HCT116 (cell line): ENCODE measurements at regions not wholly inside any gene's neighbourhood (a gene's known extent, or its start where the extent isn't known, plus 50 kb on each side); places are given as distances from the start of the nearest gene placed in this dataset.

Experiments
- ATAC-seq: fragments of 200-7000 bp; cut with Tn5 transposase; 2 replicates; pipeline ENCODE4 v1.9.1; 2020; ENCODE audit warnings: mild to moderate bottlenecking, moderate library complexity
- BruUV-seq: library from RNA; stranded (reverse); fragments of 400-500 nt; replicated peaks from 2 replicates; lab custom pipeline; 2021; lab: Mats Ljungman, UMichigan
- CTCF ChIA-PET: fragments of 300-600 bp; sonication (Branson Sonifier 250); formaldehyde crosslinking; loops from one replicate; lab custom pipeline; 2021; ENCODE audit warnings: antibody characterized with exemption; lab: Charles Lee
- POLR2A ChIA-PET: fragments of 300-600, 350-600 bp; sonication (Branson Sonifier 250); formaldehyde crosslinking; loops from one replicate; lab custom pipeline; 2021; ENCODE audit warnings: antibody characterized with exemption; lab: Charles Lee
- RAD21 ChIA-PET, 2 experiments: fragments of 300-600 bp; sonication (Branson Sonifier 250); formaldehyde crosslinking; loops; one replicate each; lab custom pipeline; 2023; ENCODE audit warnings: low total read pairs in 2 of 2; ENCODE audit not compliant: uncharacterized antibody in 2 of 2, unreplicated experiment in 2 of 2, low non-redundant PET in 1 of 2; lab: Charles Lee
- DNase-seq: peaks from one replicate; pipeline ENCODE4 v3.0.0-alpha.2; 2010; ENCODE audit warnings: low read depth, low spot score
- H2AFZ ChIP-seq: fragments of 200-600 bp; shearing (Covaris generic), sonication (generic); 2 replicates; pipeline ENCODE4 v1.6.1; 2017; ENCODE audit warnings: low read depth, mixed run types, mixed read lengths, antibody characterized with exemption, low read length; ENCODE audit not compliant: poor library complexity, severe bottlenecking
- H3K27ac ChIP-seq: 2 replicates; pipeline ENCODE4 v1.5.1; 2012; ENCODE audit warnings: low read depth, low read length
- H3K27me3 ChIP-seq: fragments of 200-600 bp; sonication (generic); 2 replicates; pipeline ENCODE4 v1.6.1; 2016; ENCODE audit warnings: mixed run types, low read length, mixed read lengths; ENCODE audit not compliant: insufficient read depth
- H3K36me3 ChIP-seq, 2 experiments: fragments of 200-500 bp in 1 of 2; fragments of 200-600 bp in 1 of 2; sonication (Bioruptor generic) in 1 of 2; sonication (generic) in 1 of 2; 2 replicates each; pipeline versions ENCODE4 v1.5.1 to v1.6.1; 2014 to 2016; ENCODE audit warnings: low read length in 2 of 2, inconsistent platforms in 1 of 2, mixed read lengths in 1 of 2, mixed run types in 1 of 2; ENCODE audit not compliant: insufficient read depth in 2 of 2, control insufficient read depth in 1 of 2
- H3K4me1 ChIP-seq, 2 experiments: fragments of 200-600 bp in 1 of 2; sonication (generic) in 1 of 2; 2 replicates each; pipeline versions ENCODE4 v1.5.1 to v1.6.1; 2012 to 2017; ENCODE audit warnings: low read length in 2 of 2, inconsistent platforms in 1 of 2, mild to moderate bottlenecking in 1 of 2, mixed read lengths in 1 of 2, mixed run types in 1 of 2, moderate library complexity in 1 of 2; ENCODE audit not compliant: insufficient read depth in 2 of 2, control insufficient read depth in 1 of 2
- H3K4me2 ChIP-seq: fragments of 200-600 bp; sonication (generic); 2 replicates; pipeline ENCODE4 v1.6.1; 2017; ENCODE audit warnings: mixed run types, low read length, mixed read lengths
- H3K4me3 ChIP-seq, 2 experiments: fragments of 200-600 bp in 1 of 2; sonication (generic) in 1 of 2; replicated peaks in 1 of 2; 2 replicates each; pipeline ENCODE4 v1.5.1; 2011 to 2016; ENCODE audit warnings: low read length in 2 of 2, control low read depth in 1 of 2, low read depth in 1 of 2, mild to moderate bottlenecking in 1 of 2, mixed read lengths in 1 of 2, mixed run types in 1 of 2
- H3K79me2 ChIP-seq: fragments of 200-600 bp; sonication (generic); 2 replicates; pipeline ENCODE4 v1.6.1; 2017; ENCODE audit warnings: mild to moderate bottlenecking, mixed run types, low read length, moderate library complexity, mixed read lengths; ENCODE audit not compliant: insufficient read depth
- H3K9ac ChIP-seq: fragments of 200-600 bp; sonication (generic); 2 replicates; pipeline ENCODE4 v1.6.1; 2016; ENCODE audit warnings: low read length, mixed read lengths
- H3K9me2 ChIP-seq: fragments of 200-600 bp; sonication (generic), shearing (Covaris generic); 2 replicates; pipeline ENCODE4 v1.6.1; 2017; ENCODE audit warnings: mixed run types, mild to moderate bottlenecking, moderate library complexity; ENCODE audit not compliant: insufficient read depth
- H3K9me3 ChIP-seq, 2 experiments: fragments of 200-500 bp in 1 of 2; fragments of 200-600 bp in 1 of 2; sonication (Bioruptor generic) in 1 of 2; sonication (generic) in 1 of 2; 2 replicates each; pipeline ENCODE4 v1.6.1; 2014 to 2017; ENCODE audit warnings: low read length in 2 of 2, mixed read lengths in 2 of 2, inconsistent platforms in 1 of 2, low read depth in 1 of 2, mild to moderate bottlenecking in 1 of 2, mixed run types in 1 of 2, moderate library complexity in 1 of 2; ENCODE audit not compliant: control insufficient read depth in 1 of 2, insufficient read depth in 1 of 2
- H4K20me1 ChIP-seq: fragments of 200-600 bp; sonication (generic), shearing (Covaris generic); 2 replicates; pipeline ENCODE4 v1.6.1; 2017; ENCODE audit warnings: mixed run types, mild to moderate bottlenecking, moderate library complexity; ENCODE audit not compliant: insufficient read depth
- CTCF ChIP-seq, 3 experiments: fragments of 200-600 bp in 1 of 3; sonication (generic) in 1 of 3; IDR thresholded peaks in 2 of 3; conservative IDR thresholded peaks in 1 of 3; 2 replicates each; pipeline ENCODE4 v1.5.1; 2012 to 2017; ENCODE audit warnings: low read depth in 2 of 3, low read length in 2 of 3, antibody characterized with exemption in 1 of 3, borderline replicate concordance in 1 of 3, control low read depth in 1 of 3, mild to moderate bottlenecking in 1 of 3, mixed read lengths in 1 of 3, mixed run types in 1 of 3, moderate library complexity in 1 of 3; ENCODE audit not compliant: insufficient read depth in 1 of 3
- EGR1 ChIP-seq: IDR thresholded peaks from 2 replicates; pipeline ENCODE4 v1.6.1; 2012; ENCODE audit warnings: low read depth
- EZH2 ChIP-seq: fragments of 200-600 bp; sonication (generic); IDR thresholded peaks from 2 replicates; pipeline ENCODE4 v1.6.1; 2017; ENCODE audit warnings: antibody characterized with exemption, mixed run types
- SP1 ChIP-seq: IDR thresholded peaks from 2 replicates; pipeline ENCODE4 v1.6.1; 2012; ENCODE audit warnings: low read depth
- SRF ChIP-seq: IDR thresholded peaks from 2 replicates; pipeline ENCODE4 v1.6.1; 2012; ENCODE audit warnings: low read depth
- intact Hi-C: fragments of 100-400 bp; cut with micrococcal nuclease; formaldehyde crosslinking; loops from 2 replicates; pipeline ENCODE4 v1.10.0; 2022

GRCh38 chr5:60488466-60489130 lies 211.4 kb downstream of the DEPDC1B start:
- CTCF ChIA-PET: no interaction called here
- no peak for ATAC-seq
- RAD21 ChIA-PET: no interaction called here
- Histone ChIP-seq H3K4me1 (no peaks in the 10 kb centered on the region), H3K36me3 (no peaks in the 10 kb centered on the region), H3K79me2 (no peaks in the 10 kb centered on the region), H3K27ac (no peak overlapping the region), H3K4me3 (no peak overlapping the region), H3K27me3 (peaks cover 51% of the 10 kb centered on the region), H3K9me2 (no peaks in the 10 kb centered on the region), H3K9ac (no peak overlapping the region), H2AFZ (no peak overlapping the region), H4K20me1 (no peaks in the 10 kb centered on the region), H3K4me2 (no peak overlapping the region), H3K9me3 (no peaks in the 10 kb centered on the region)
- no peak for DNase-seq
- no TSS peak for BruUV-seq
- POLR2A ChIA-PET: no interaction called here
- TF ChIP-seq EGR1 (no peak), CTCF (IDR thresholded peaks at IDR 0.05 in 2 of 3, conservative IDR thresholded peaks at IDR 0.05 in 1 of 3; ENCODE audit: borderline replicate concordance in 1 of 3, insufficient read depth in 1 of 3, low read depth in 2 of 3, low read length in 2 of 3) (no peak), EZH2 (no peak), SP1 (no peak)
- intact Hi-C loops: no loop called here

- CTCF ChIA-PET: no interaction called here
Measured at GRCh38 chr5:60487885-60488442, 212.0 kb downstream of the DEPDC1B start.

More at GRCh38 chr5:60487885-60488442, 212.0 kb downstream of the DEPDC1B start:
- ATAC-seq (no peak), DNase-seq (no peak)
- ChIA-PET RAD21 (no interaction called here), POLR2A (no interaction called here)
- no peaks in the 10 kb centered on the region for H3K4me1 ChIP-seq
- H3K79me2 ChIP-seq: no peaks in the 10 kb centered on the region
- TF ChIP-seq SRF (no peak), CTCF (IDR thresholded peaks at IDR 0.05 in 2 of 3, conservative IDR thresholded peaks at IDR 0.05 in 1 of 3; ENCODE audit: borderline replicate concordance in 1 of 3, insufficient read depth in 1 of 3, low read depth in 2 of 3, low read length in 2 of 3) (no peak)
- H3K27me3 ChIP-seq: peaks cover 51% of the 10 kb centered on the region
- H3K36me3 ChIP-seq: no peaks in the 10 kb centered on the region
- no peak overlapping the region for H3K27ac ChIP-seq
- no peak overlapping the region for H3K4me3 ChIP-seq
- intact Hi-C loops: no loop called here
- BruUV-seq: no TSS peak
- H3K9me3 ChIP-seq: no peaks in the 10 kb centered on the region
- no peaks in the 10 kb centered on the region for H3K9me2 ChIP-seq
- H3K4me2 ChIP-seq: no peak overlapping the region
- no peak overlapping the region for H3K9ac ChIP-seq
- no peaks in the 10 kb centered on the region for H4K20me1 ChIP-seq
- H2AFZ ChIP-seq: no peak overlapping the region
